Upper lobe of right lung (tissue), 1 donor: ENCODE measurements at regions not wholly inside any gene's neighbourhood (a gene's known extent, or its start where the extent isn't known, plus 50 kb on each side); places are given as distances from the start of the nearest gene placed in this dataset.

Experiments used
- ATAC-seq: fragments of 200-7000 bp; cut with Tn5 transposase; one replicate; pipeline ENCODE4 v1.9.1; 2020; ENCODE audit warnings: mild to moderate bottlenecking, moderate library complexity
- DNase-seq: peaks from one replicate; pipeline ENCODE4 v3.0.0-alpha.2; 2020
- H3K27ac ChIP-seq: fragments of 200-600 bp; one replicate; pipeline ENCODE4 v1.8.0; 2022
- H3K27me3 ChIP-seq: fragments of 200-600 bp; one replicate; pipeline ENCODE4 v1.8.0; 2022; ENCODE audit warnings: mild to moderate bottlenecking
- H3K36me3 ChIP-seq: fragments of 200-600 bp; one replicate; pipeline ENCODE4 v1.8.0; 2022
- H3K4me1 ChIP-seq: fragments of 200-600 bp; one replicate; pipeline ENCODE4 v1.8.0; 2022
- H3K4me3 ChIP-seq: fragments of 200-600 bp; one replicate; pipeline ENCODE4 v1.8.0; 2022; ENCODE audit warnings: mild to moderate bottlenecking
- H3K9me3 ChIP-seq: fragments of 200-600 bp; one replicate; pipeline ENCODE4 v1.8.0; 2022
- intact Hi-C: fragments of 100-400 bp; cut with DNase I; formaldehyde crosslinking; loops from one replicate; pipeline ENCODE4 v1.11.0; 2022
- TF ChIP-seq, protein P1 (sequence below): fragments of 200-600 bp; IDR thresholded peaks from one replicate; pipeline ENCODE4 v1.8.0; 2022; ENCODE audit warnings: antibody characterized with exemption
- donor health status: DM: no; HTN: yes; CAD: no; lungs with severe emphysema.

GRCh38 chr5:38680094-38680825 is 123.8 kb upstream of the LIFR start:
- no peaks in the 10 kb centered on the region for H3K4me1 ChIP-seq
- TF ChIP-seq, protein P1, sequence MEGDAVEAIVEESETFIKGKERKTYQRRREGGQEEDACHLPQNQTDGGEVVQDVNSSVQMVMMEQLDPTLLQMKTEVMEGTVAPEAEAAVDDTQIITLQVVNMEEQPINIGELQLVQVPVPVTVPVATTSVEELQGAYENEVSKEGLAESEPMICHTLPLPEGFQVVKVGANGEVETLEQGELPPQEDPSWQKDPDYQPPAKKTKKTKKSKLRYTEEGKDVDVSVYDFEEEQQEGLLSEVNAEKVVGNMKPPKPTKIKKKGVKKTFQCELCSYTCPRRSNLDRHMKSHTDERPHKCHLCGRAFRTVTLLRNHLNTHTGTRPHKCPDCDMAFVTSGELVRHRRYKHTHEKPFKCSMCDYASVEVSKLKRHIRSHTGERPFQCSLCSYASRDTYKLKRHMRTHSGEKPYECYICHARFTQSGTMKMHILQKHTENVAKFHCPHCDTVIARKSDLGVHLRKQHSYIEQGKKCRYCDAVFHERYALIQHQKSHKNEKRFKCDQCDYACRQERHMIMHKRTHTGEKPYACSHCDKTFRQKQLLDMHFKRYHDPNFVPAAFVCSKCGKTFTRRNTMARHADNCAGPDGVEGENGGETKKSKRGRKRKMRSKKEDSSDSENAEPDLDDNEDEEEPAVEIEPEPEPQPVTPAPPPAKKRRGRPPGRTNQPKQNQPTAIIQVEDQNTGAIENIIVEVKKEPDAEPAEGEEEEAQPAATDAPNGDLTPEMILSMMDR, result no peak
- H3K27me3 ChIP-seq, result no peaks in the 10 kb centered on the region
- H3K9me3 ChIP-seq, result no peaks in the 10 kb centered on the region
- H3K4me3 ChIP-seq, result no peak overlapping the region
- H3K36me3 ChIP-seq, result no peaks in the 10 kb centered on the region
- H3K27ac ChIP-seq, result no peak overlapping the region
- intact Hi-C loops, result no loop called here
- ATAC-seq, result no peak
- no peak for DNase-seq

- Histone ChIP-seq H3K4me1 (no peaks in the 10 kb centered on the region), H3K36me3 (no peaks in the 10 kb centered on the region), H3K27me3 (no peaks in the 10 kb centered on the region), H3K4me3 (no peak overlapping the region), H3K27ac (no peak overlapping the region), H3K9me3 (no peaks in the 10 kb centered on the region)
- TF ChIP-seq, protein P1, result no peak
- intact Hi-C loops, result no loop called here
- ATAC-seq (no peak), DNase-seq (no peak)
Measured at GRCh38 chr5:38681029-38681706, 124.7 kb upstream of the LIFR start.

GRCh38 chr5:38681966-38682365 is 125.5 kb upstream of the LIFR start:
- Histone ChIP-seq H3K27me3 (no peaks in the 10 kb centered on the region), H3K4me1 (no peaks in the 10 kb centered on the region), H3K9me3 (no peaks in the 10 kb centered on the region), H3K36me3 (no peaks in the 10 kb centered on the region), H3K27ac (no peak overlapping the region), H3K4me3 (no peak overlapping the region)
- DNase-seq, result no peak
- no peak for ATAC-seq
- TF ChIP-seq, protein P1, result no peak
- intact Hi-C loops, result no loop called here

DNA sequence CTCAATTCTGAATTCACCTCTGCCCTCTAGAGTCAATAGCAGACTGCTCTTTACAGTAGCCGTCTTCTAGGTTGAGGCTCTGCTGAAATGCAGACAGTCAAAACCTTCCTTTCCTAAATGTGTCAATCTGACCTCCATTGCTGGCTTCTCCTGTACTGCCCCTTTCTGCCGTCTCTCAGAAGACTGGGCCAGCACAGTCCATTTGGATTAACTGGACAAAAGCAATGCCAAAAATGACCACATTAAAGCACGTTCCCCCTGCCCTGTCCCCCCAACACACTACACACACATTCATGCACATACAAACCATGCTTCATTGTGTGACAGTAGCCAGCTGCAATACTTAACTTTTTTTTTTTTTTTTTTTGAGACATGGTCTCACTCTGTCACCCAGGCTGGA is 130.2 kb upstream of the LIFR start:
- intact Hi-C loops, result no loop called here
- Histone ChIP-seq H3K4me1 (no peaks in the 10 kb centered on the region), H3K27ac (no peak overlapping the region), H3K27me3 (no peaks in the 10 kb centered on the region), H3K4me3 (no peak overlapping the region), H3K36me3 (no peaks in the 10 kb centered on the region), H3K9me3 (no peaks in the 10 kb centered on the region)
- TF ChIP-seq, protein P1, result no peak
- DNase-seq, result no peak
- no peak for ATAC-seq

GRCh38 chr5:38692346-38692745 is 135.9 kb upstream of the LIFR start:
- DNase-seq, result no peak
- intact Hi-C loops, result no loop called here
- no peaks in the 10 kb centered on the region for H3K9me3 ChIP-seq
- H3K4me3 ChIP-seq, result no peak overlapping the region
- H3K36me3 ChIP-seq, result no peaks in the 10 kb centered on the region
- no peaks in the 10 kb centered on the region for H3K27me3 ChIP-seq
- H3K27ac ChIP-seq, result no peak overlapping the region
- TF ChIP-seq, protein P1, result no peak
- H3K4me1 ChIP-seq, result peaks cover 15% of the 10 kb centered on the region
- no peak for ATAC-seq
